ENCODE measurements at regions not wholly inside any gene's neighbourhood (a gene's known extent, or its start where the extent isn't known, plus 50 kb on each side); places are given as distances from the start of the nearest gene placed in this dataset.
"Not testable (repeated sequence)": the region's sequence is repeated elsewhere in the genome, so short reads cannot be mapped to it uniquely, and the experiment has no call there.

GRCh38 chr4:153880983-153881382 is 92.1 kb upstream of the SFRP2 start:
- in situ Hi-C loops (cut with HindIII; ENCODE audit: low pct_unique_long_range_greater_than_20kb, low sequenced_read_pairs), result no loop called here
- TF ChIP-seq JUND (IDR thresholded peaks at IDR 0.05; ENCODE audit: low read depth), result no peak
- no peak for DNase-seq (ENCODE audit: low read depth in 1 of 2, low spot score in 1 of 2)

- in situ Hi-C loops (cut with HindIII; ENCODE audit: low pct_unique_long_range_greater_than_20kb, low sequenced_read_pairs), result no loop called here
- no peak for DNase-seq (ENCODE audit: low read depth in 1 of 2, low spot score in 1 of 2)
- TF ChIP-seq JUND (IDR thresholded peaks at IDR 0.05; ENCODE audit: low read depth), result no peak
Observed at GRCh38 chr4:153877898-153878297, 89.0 kb upstream of the SFRP2 start.

GRCh38 chr4:153873741-153874140 is 84.9 kb upstream of the SFRP2 start:
- in situ Hi-C loops (cut with HindIII; ENCODE audit: low pct_unique_long_range_greater_than_20kb, low sequenced_read_pairs), result no loop called here
- no peak for TF ChIP-seq JUND (IDR thresholded peaks at IDR 0.05; ENCODE audit: low read depth)
- DNase-seq (ENCODE audit: low read depth in 1 of 2, low spot score in 1 of 2), result no peak

DNA sequence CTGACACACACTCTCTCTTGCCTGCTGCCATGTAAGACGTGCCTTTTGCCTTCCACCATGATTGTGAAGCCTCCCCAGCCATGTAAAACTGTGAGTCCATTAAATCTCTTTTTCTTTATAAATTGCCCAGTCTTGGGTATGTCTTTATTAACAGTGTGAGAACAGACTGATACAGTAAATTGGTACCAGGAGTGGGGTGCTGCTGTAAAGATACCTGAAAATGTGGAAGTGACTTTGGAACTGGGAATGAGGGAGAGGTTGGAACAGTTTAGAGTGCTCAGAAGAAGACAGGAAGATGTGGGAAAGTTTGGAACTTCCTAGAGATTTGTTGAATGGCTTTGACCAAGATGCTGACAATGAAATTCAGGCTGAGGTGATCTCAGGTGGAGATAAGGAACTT is 77.9 kb upstream of the SFRP2 start:
- DNase-seq (ENCODE audit: low read depth in 1 of 2, low spot score in 1 of 2); in situ Hi-C loops (cut with HindIII; ENCODE audit: low pct_unique_long_range_greater_than_20kb, low sequenced_read_pairs): not testable (repeated sequence)

GRCh38 chr4:153852501-153852900 is 63.6 kb upstream of the SFRP2 start:
- no peak for DNase-seq (ENCODE audit: low read depth in 1 of 2, low spot score in 1 of 2)
- TF ChIP-seq JUND (IDR thresholded peaks at IDR 0.05; ENCODE audit: low read depth), result no peak
- in situ Hi-C loops (cut with HindIII; ENCODE audit: low pct_unique_long_range_greater_than_20kb, low sequenced_read_pairs), result no loop called here

GRCh38 chr4:153850533-153851280 is 61.8 kb upstream of the SFRP2 start:
- TF ChIP-seq JUND (IDR thresholded peaks at IDR 0.05; ENCODE audit: low read depth), result no peak
- DNase-seq (ENCODE audit: low read depth in 1 of 2, low spot score in 1 of 2), result no peak
- in situ Hi-C loops (cut with HindIII; ENCODE audit: low pct_unique_long_range_greater_than_20kb, low sequenced_read_pairs), result no loop called here

GRCh38 chr4:153844144-153844543 is 55.3 kb upstream of the SFRP2 start:
- TF ChIP-seq JUND (IDR thresholded peaks at IDR 0.05; ENCODE audit: low read depth), result no peak
- DNase-seq (ENCODE audit: low read depth in 1 of 2, low spot score in 1 of 2), result no peak
- in situ Hi-C loops (cut with HindIII; ENCODE audit: low pct_unique_long_range_greater_than_20kb, low sequenced_read_pairs), result no loop called here
